Mucosa of descending colon (tissue), 3 donors: ENCODE measurements at regions not wholly inside any gene's neighbourhood (a gene's known extent, or its start where the extent isn't known, plus 50 kb on each side); places are given as distances from the start of the nearest gene placed in this dataset.
"Not testable (repeated sequence)": the region's sequence is repeated elsewhere in the genome, so short reads cannot be mapped to it uniquely, and the experiment has no call there.

Source experiments
- ATAC-seq: fragments of 200-7000 bp; cut with Tn5 transposase; one replicate; pipeline ENCODE4 v1.9.1; 2020; ENCODE audit warnings: mild to moderate bottlenecking, moderate library complexity
- DNase-seq, 3 donors: peaks; one replicate each; pipeline ENCODE4 v3.0.0-alpha.2; 2020
- H3K36me3 ChIP-seq: fragments of 200-600 bp; one replicate; pipeline ENCODE4 v1.8.0; 2021; ENCODE audit warnings: low read depth, mild to moderate bottlenecking
- H3K4me1 ChIP-seq: fragments of 200-600 bp; one replicate; pipeline ENCODE4 v1.8.0; 2021; ENCODE audit warnings: low read depth, mild to moderate bottlenecking
- H3K4me3 ChIP-seq: fragments of 200-600 bp; one replicate; pipeline ENCODE4 v1.8.0; 2021; ENCODE audit warnings: mild to moderate bottlenecking
- H3K9me3 ChIP-seq: fragments of 200-600 bp; one replicate; pipeline ENCODE4 v1.8.0; 2021; ENCODE audit warnings: mild to moderate bottlenecking
- intact Hi-C, 2 donors: fragments of 100-400 bp; cut with DNase I in 1 of 2; cut with micrococcal nuclease in 1 of 2; formaldehyde crosslinking; loops; one replicate each; pipeline versions ENCODE4 v1.11.0 to v1.11.1; 2022; cut with DNase I, micrococcal nuclease
- TF ChIP-seq, protein P1 (sequence below): fragments of 200-600 bp; IDR thresholded peaks from one replicate; pipeline ENCODE4 v1.8.0; 2022; ENCODE audit warnings: antibody characterized with exemption, mild to moderate bottlenecking
- donor health status: DM: no; HTN: no; CAD: no; lungs with moderate emphysema.
- donor health status: DM: no; HTN: no; CAD: no.
- donor health status: DM: no; HTN: yes; CAD: no.

DNA sequence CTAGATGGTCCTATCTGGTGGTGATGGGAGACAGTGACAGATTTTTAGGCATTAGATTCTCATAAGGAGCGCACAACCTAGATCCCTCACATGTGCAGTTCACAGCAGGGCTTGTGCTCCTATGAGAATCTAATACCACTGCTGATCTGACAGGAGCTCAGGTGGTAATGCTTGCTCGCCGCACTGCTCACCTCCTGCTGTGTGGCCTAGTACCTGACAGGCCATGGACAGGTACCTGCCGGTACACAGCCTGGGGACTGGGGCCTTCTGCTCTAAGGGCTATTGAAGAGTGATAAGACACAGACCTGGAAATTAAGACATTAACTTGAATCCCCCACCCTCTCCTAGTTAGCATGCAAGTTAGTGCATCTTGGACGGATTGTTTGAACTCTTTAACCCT lies 64.4 kb downstream of the KLRB1 start:
- H3K4me1 ChIP-seq, H3K36me3 ChIP-seq, ATAC-seq, DNase-seq, H3K4me3 ChIP-seq, H3K9me3 ChIP-seq, intact Hi-C loops: not testable (repeated sequence)

- H3K36me3 ChIP-seq, H3K9me3 ChIP-seq, H3K4me3 ChIP-seq, DNase-seq, H3K4me1 ChIP-seq, intact Hi-C loops: not testable (repeated sequence)
- peak; percentile 26 for ATAC-seq
Observed at GRCh38 chr12:9542827-9543226, 64.9 kb downstream of the KLRB1 start.

- ATAC-seq, H3K4me1 ChIP-seq, intact Hi-C loops, H3K4me3 ChIP-seq, DNase-seq, H3K9me3 ChIP-seq, H3K36me3 ChIP-seq: not testable (repeated sequence)
Observed at GRCh38 chr12:9515925-9516324, 91.8 kb downstream of the KLRB1 start.

GRCh38 chr12:9512695-9513094 lies 95.0 kb downstream of the KLRB1 start:
- H3K4me1 ChIP-seq, H3K36me3 ChIP-seq, H3K9me3 ChIP-seq, H3K4me3 ChIP-seq, ATAC-seq, DNase-seq, intact Hi-C loops: not testable (repeated sequence)

DNA sequence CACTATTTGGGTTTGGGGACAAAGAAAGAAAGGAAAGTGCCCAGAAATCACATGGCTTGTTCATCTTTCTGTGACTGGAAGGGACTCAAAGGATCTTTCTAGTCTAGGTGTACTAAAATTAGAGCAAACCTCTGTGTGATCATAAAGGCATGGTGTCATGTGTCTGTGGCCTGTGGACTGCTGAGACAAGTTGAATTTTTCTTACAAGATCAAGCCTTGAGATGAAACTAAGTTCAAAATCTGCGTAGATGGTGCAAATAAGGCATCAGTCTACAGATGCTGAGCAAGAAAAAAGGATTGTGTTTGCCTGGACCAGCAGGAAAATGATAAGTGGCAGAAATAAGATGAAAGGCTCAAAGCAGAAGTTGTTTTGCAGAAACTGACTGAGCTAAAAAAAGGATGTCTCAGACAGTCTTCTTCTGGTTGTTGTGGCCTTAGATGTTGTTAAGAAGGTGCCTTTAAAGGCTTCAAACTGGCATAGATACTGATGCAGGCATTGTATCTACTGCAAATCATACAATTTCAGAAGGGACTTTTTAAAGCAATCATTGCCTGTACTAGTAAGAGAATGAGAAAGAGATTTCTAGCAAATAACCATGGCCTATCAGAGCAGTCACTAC lies 97.2 kb downstream of the KLRB1 start:
- intact Hi-C loops, ATAC-seq: not testable (repeated sequence)

DNA sequence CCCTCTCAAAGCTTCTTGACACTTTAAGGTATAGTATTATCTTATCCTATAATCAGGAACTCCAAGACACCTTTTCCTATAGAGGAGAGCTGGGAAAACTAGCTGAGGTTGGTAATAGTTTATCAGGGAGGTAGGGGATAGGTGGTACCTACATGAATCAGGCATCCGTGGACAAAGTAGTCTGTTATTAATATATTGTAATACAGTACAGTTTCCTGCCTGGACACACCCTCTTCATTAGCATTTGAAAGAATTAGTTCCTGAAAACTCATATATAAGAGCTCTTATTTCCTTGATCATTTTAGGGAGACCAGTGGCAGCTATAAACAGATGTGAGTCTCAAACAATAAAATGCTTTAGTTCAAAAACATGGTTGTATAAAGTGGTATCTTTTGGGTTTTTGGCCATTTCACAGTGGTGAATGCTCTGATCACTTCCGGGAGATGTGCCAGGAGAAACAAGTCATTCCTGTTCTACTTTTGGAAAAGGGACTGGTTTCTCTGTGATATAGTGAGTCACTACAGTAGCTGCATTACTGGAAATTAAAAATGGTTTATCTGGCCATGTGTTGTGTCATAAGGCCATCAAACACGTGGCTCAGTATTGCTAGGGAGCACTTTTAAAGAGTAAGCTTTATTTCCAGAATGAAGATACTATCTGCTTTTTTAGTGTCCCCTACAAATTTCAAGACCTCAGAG lies 98.1 kb downstream of the KLRB1 start:
- H3K36me3 ChIP-seq = no peaks in the 10 kb centered on the region
- TF ChIP-seq, protein P1, sequence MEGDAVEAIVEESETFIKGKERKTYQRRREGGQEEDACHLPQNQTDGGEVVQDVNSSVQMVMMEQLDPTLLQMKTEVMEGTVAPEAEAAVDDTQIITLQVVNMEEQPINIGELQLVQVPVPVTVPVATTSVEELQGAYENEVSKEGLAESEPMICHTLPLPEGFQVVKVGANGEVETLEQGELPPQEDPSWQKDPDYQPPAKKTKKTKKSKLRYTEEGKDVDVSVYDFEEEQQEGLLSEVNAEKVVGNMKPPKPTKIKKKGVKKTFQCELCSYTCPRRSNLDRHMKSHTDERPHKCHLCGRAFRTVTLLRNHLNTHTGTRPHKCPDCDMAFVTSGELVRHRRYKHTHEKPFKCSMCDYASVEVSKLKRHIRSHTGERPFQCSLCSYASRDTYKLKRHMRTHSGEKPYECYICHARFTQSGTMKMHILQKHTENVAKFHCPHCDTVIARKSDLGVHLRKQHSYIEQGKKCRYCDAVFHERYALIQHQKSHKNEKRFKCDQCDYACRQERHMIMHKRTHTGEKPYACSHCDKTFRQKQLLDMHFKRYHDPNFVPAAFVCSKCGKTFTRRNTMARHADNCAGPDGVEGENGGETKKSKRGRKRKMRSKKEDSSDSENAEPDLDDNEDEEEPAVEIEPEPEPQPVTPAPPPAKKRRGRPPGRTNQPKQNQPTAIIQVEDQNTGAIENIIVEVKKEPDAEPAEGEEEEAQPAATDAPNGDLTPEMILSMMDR = no peak
- ATAC-seq (no peak), DNase-seq (no peak)
- no peaks in the 10 kb centered on the region for H3K4me1 ChIP-seq
- intact Hi-C loops = no loop called here
- no peak overlapping the region for H3K4me3 ChIP-seq
- no peaks in the 10 kb centered on the region for H3K9me3 ChIP-seq

More for the DNA sequence above, 97.2 kb downstream of the KLRB1 start:
- H3K36me3 ChIP-seq, H3K9me3 ChIP-seq, H3K4me1 ChIP-seq, H3K4me3 ChIP-seq, DNase-seq: not testable (repeated sequence)

DNA sequence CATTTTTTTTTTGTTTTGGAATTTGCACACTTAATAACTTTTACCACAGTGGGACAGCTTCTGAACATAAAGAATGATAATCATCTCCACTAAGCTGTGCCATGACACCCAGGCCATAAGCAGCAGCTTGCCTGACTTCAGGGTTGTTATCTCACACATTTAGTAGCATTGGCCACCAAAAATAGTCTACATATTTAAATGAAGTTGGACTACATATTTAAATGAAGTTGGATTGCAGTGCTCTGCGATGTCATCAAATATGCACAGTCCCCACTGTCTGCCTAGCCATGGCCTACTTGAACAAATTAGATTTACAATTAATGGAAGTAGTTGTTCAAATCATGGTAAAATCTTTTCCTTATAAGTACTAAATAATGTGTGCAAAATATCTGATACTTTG lies 101.0 kb downstream of the KLRB1 start:
- no peak overlapping the region for H3K4me3 ChIP-seq
- no peak for DNase-seq
- intact Hi-C loops = no loop called here
- H3K36me3 ChIP-seq = no peaks in the 10 kb centered on the region
- no peaks in the 10 kb centered on the region for H3K4me1 ChIP-seq
- TF ChIP-seq, protein P1 = no peak
- no peaks in the 10 kb centered on the region for H3K9me3 ChIP-seq
- no peak for ATAC-seq

DNA sequence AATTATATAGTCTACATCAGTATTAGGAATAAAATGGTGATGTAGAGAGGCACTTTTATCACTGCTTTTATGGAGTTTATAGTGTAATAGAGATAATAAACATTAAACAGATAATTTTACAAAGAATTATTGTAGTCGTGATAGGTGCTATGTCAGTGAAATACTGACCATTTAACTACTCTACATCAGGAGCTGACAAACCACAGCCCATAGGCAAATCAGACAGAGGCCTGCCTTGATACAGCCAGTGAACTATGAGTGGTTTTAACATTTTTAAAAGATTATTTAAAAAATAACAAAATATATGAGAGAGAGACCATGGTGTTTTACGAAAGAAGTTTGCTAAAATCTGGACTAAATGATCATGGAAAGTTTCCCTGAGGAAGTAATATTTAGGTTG lies 104.3 kb downstream of the KLRB1 start:
- ATAC-seq, intact Hi-C loops, H3K4me1 ChIP-seq, DNase-seq, H3K36me3 ChIP-seq, H3K4me3 ChIP-seq, H3K9me3 ChIP-seq: not testable (repeated sequence)

DNA sequence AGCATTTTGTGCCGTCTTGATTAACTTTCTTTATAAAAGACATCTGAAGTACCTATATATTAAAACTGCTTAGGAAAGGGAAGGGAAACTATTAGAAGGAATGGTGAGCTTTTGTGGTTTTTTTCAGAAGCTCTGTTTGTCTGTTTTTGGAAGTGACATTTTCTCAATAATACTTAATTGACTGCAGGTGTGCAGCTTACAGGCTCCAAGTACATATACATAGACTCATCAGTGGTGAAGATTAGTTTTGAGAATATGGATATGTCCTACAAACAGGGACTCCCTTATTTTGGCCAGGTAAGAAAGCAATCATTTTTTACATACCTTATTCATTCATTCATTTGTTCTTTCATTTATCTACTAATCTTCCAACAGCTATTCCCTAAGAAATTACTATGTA lies 104.9 kb downstream of the KLRB1 start:
- H3K4me3 ChIP-seq, DNase-seq, H3K4me1 ChIP-seq, intact Hi-C loops, ATAC-seq, H3K9me3 ChIP-seq, H3K36me3 ChIP-seq: not testable (repeated sequence)

DNA sequence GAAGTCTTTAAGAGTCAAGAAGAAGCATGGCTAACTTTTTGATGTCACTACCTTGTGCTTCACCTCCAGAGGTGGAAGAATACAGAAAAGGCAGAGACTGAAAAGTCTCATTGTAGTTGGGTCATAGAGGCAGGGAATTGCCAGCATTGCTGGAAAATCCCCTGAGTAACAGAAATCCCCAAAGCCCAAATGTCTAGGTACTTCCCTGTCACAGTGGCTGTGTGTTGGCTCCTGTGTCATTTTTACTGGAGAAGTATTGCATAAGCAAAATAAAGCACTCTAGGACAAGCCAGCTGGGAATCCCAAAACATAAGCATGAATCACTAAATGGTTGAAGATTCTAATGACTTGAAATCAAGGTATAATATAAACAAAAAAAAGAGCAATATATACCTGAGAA lies 114.4 kb downstream of the KLRB1 start:
- H3K36me3 ChIP-seq, H3K4me1 ChIP-seq, H3K9me3 ChIP-seq, H3K4me3 ChIP-seq, intact Hi-C loops, ATAC-seq, DNase-seq: not testable (repeated sequence)

DNA sequence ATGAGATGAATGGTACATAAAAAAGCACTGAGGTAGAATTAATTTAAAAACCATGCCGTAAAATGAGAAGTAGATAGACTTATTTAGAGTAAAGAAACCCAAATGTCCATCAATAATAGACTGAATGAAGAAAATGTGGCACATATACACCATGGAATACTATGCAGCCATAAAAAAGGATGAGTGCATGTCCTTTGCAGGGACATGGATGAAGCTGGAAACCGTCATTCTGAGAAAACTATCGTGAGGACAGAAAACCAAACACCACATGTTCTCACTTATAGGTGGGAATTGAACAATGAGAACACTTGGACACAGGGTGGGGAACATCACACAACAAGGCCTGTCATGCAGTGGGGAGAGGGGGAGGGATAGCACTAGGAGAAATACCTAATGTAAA lies 126.4 kb downstream of the KLRB1 start:
- intact Hi-C loops, H3K36me3 ChIP-seq, H3K4me1 ChIP-seq, DNase-seq, H3K4me3 ChIP-seq, H3K9me3 ChIP-seq, ATAC-seq: not testable (repeated sequence)

DNA sequence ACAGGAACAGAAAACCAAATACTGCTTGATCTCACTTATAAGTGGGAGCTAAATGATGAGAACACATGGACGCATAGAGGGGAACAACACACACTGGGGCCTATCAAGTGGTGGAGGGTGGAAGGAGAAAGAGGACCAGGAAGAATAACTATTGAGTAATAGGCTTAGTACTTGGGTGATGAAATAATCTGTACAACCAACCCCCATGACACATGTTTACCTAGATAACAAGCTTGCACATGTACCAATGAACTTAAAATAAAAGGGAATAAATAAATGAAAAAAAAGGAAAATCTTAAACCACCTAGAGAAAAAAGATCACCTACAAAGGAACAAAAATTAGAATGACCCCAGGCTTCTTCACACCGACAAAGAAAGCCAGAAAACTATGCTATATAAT lies 133.5 kb downstream of the KLRB1 start:
- H3K4me1 ChIP-seq, intact Hi-C loops, H3K36me3 ChIP-seq, H3K9me3 ChIP-seq, H3K4me3 ChIP-seq, ATAC-seq, DNase-seq: not testable (repeated sequence)

GRCh38 chr12:9473638-9474037 lies 134.1 kb downstream of the KLRB1 start:
- ATAC-seq, H3K36me3 ChIP-seq, DNase-seq, intact Hi-C loops, H3K9me3 ChIP-seq, H3K4me3 ChIP-seq, H3K4me1 ChIP-seq: not testable (repeated sequence)
